Loucy (cell line): ENCODE measurements at regions not wholly inside any gene's neighbourhood (a gene's known extent, or its start where the extent isn't known, plus 50 kb on each side); places are given as distances from the start of the nearest gene placed in this dataset.

Experiments
- CTCF ChIP-seq: fragments of 200-600 bp; sonication (generic); conservative IDR thresholded peaks from 2 replicates; pipeline ENCODE4 v1.5.1; 2014; ENCODE audit warnings: mild to moderate bottlenecking, antibody characterized with exemption, low read length
- EZH2phosphoT487 ChIP-seq: fragments of 200-600 bp; IDR thresholded peaks from 2 replicates; pipeline ENCODE4 v1.6.1; 2018; ENCODE audit warnings: antibody characterized with exemption, mild to moderate bottlenecking, moderate library complexity, borderline replicate concordance

DNA sequence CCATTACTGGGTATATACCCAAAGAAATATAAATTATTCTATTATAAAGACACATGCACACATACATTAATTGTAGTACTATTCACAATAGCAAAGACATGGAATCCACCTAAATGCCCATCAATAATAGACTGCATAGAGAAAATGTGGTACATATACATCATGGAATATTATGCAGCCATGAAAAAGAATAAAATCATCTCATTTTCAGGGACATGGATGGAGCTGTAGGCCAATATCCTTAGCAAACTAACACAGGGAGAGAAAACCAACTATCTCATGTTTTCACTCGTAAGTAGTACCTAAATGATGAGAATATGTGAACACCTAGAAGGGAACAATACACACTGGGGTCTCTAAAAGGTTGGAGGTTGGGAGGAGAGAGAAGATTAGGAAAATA lies 86.0 kb upstream of the GALNTL6 start:
- TF ChIP-seq CTCF (no peak), EZH2phosphoT487 (no peak)
